Stimulated activated CD4-positive, alpha-beta T cell treated with anti-CD3 and anti-CD28 coated beads, Interleukin-4, amount 100 ng/mL, for 24 hours (primary cell): ENCODE measurements at regions not wholly inside any gene's neighbourhood (a gene's known extent, or its start where the extent isn't known, plus 50 kb on each side); places are given as distances from the start of the nearest gene placed in this dataset.

Experiments used
- DNase-seq: peaks from one replicate; pipeline ENCODE4 v3.0.0-alpha.2; 2020

GRCh38 chr9:96183751-96184150, 118.2 kb downstream of the HSD17B3 start:
- no peak for DNase-seq

- no peak for DNase-seq
Measured at GRCh38 chr9:96178153-96178552, 123.8 kb downstream of the HSD17B3 start.

GRCh38 chr9:96177719-96178028, 124.3 kb downstream of the HSD17B3 start:
- DNase-seq: no peak

- no peak for DNase-seq
Measured at GRCh38 chr9:96177005-96177718, 124.8 kb downstream of the HSD17B3 start.

GRCh38 chr9:96175796-96176195, 126.2 kb downstream of the HSD17B3 start:
- no peak for DNase-seq

- no peak for DNase-seq
Measured at GRCh38 chr9:96175001-96175400, 127.0 kb downstream of the HSD17B3 start.

GRCh38 chr9:96174371-96174770, 127.6 kb downstream of the HSD17B3 start:
- no peak for DNase-seq

GRCh38 chr9:96173640-96174039, 128.3 kb downstream of the HSD17B3 start:
- no peak for DNase-seq

GRCh38 chr9:96172797-96173196, 129.2 kb downstream of the HSD17B3 start:
- no peak for DNase-seq

- no peak for DNase-seq
Measured at GRCh38 chr9:96171728-96172127, 130.2 kb downstream of the HSD17B3 start.

GRCh38 chr9:96169901-96170300, 132.1 kb downstream of the HSD17B3 start:
- no peak for DNase-seq

GRCh38 chr9:96169484-96169883, 132.5 kb downstream of the HSD17B3 start:
- DNase-seq: no peak

- DNase-seq: no peak
Measured at GRCh38 chr9:96168882-96169281, 133.1 kb downstream of the HSD17B3 start.

GRCh38 chr9:96167011-96167410, 135.0 kb downstream of the HSD17B3 start:
- no peak for DNase-seq

- DNase-seq: no peak
Measured at GRCh38 chr9:96164268-96164683, 137.7 kb downstream of the HSD17B3 start.

- no peak for DNase-seq
Measured at GRCh38 chr9:96163712-96164111, 138.3 kb downstream of the HSD17B3 start.

- no peak for DNase-seq
Measured at GRCh38 chr9:96163161-96163560, 138.8 kb downstream of the HSD17B3 start.

- DNase-seq: no peak
Measured at GRCh38 chr9:96161819-96162218, 140.2 kb downstream of the HSD17B3 start.

- DNase-seq: no peak
Measured at GRCh38 chr9:96160866-96161265, 141.1 kb downstream of the HSD17B3 start.

GRCh38 chr9:96160168-96160567, 141.8 kb downstream of the HSD17B3 start:
- no peak for DNase-seq

GRCh38 chr9:96159596-96159995, 142.4 kb downstream of the HSD17B3 start:
- DNase-seq: no peak

- no peak for DNase-seq
Measured at GRCh38 chr9:96158909-96159575, 142.9 kb downstream of the HSD17B3 start.

GRCh38 chr9:96158147-96158546, 143.8 kb downstream of the HSD17B3 start:
- no peak for DNase-seq

- no peak for DNase-seq
Measured at GRCh38 chr9:96157675-96158074, 144.3 kb downstream of the HSD17B3 start.
